ENCODE measurements at regions not wholly inside any gene's neighbourhood (a gene's known extent, or its start where the extent isn't known, plus 50 kb on each side); places are given as distances from the start of the nearest gene placed in this dataset.

- TF ChIP-seq POLR2A (IDR thresholded peaks at IDR 0.05) (no peak), CTCF (IDR thresholded peaks at IDR 0.05) (no peak)
These were observed 50.9 kb upstream of the MGMT start for GRCh38 chr10:129416155-129416554.
